SK-N-DZ (cell line): ENCODE measurements at regions not wholly inside any gene's neighbourhood (a gene's known extent, or its start where the extent isn't known, plus 50 kb on each side); places are given as distances from the start of the nearest gene placed in this dataset.
A peak's percentile ranks its signal among the peaks of the same experiment; 100 is the strongest.
"Not testable (repeated sequence)": the region's sequence is repeated elsewhere in the genome, so short reads cannot be mapped to it uniquely, and the experiment has no call there.

Experiments
- DNase-seq: peaks from one replicate; pipeline ENCODE4 v3.0.0-alpha.2; 2015; ENCODE audit warnings: low spot score

DNA sequence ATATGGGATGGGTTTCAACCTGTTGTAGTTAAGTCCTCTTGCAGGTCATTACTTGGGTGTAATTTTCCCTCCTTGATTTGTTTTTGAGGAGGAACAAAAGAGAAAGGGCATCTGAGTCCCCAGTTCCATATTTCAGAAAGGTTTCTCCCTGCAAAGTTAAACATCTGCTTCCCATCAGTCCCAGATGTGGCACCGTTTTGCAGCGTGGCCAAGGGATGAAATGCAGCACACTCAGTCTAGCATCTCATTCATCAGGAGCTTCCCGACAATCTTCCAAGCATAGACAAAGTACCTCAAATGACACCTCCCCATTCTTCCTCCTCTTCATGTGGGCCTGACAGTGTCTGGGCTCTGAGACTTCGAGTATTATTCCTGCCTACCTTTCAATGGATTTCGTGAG, 363.7 kb upstream of the SOX9 start:
- DNase-seq: no peak

DNA sequence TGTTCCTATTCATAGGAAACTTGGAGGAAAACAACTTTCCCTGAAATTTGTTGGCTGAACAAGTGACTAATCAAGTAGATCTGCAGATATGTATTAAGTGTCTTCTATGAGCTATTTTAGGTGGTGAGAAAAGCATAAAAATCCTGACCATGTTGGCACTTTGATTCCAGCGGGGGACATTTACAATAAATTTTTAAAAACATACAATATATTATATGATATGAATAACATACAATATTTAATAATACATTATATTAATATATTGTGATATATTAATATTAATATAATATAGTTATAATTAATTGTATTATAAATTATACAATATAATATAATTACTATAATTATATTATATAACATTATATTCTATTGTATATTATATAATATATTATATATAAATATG, 362.9 kb upstream of the SOX9 start:
- no peak for DNase-seq

DNA sequence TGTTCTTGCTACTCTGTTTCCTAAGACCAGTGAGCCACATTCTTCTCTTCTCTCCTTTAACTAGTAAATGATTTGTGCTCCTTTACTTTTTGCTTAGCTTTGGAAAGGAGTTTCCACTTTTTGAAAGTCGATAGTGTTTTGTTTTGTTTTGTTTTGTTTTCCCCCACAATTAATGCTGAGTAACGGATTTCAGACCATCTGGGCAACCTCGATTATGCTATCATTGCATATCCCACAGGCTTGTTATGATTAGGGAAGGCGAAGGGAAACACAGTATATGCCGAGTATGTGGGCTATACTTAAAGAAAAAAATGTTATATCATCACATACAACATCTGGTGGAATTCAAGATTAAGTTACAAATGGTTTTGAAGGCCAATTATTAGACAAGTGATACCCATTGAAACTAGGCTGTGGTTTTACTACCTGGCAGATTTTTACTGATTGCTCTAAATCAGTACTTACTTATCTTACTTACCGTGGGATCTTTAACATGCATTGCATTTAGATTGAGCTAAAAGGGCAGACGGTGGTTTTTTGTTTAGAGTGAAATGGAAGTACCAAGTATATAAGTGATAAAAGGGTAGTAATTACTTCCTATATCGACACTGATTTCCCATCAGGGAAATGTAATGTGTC, 361.3 kb upstream of the SOX9 start:
- no peak for DNase-seq

DNA sequence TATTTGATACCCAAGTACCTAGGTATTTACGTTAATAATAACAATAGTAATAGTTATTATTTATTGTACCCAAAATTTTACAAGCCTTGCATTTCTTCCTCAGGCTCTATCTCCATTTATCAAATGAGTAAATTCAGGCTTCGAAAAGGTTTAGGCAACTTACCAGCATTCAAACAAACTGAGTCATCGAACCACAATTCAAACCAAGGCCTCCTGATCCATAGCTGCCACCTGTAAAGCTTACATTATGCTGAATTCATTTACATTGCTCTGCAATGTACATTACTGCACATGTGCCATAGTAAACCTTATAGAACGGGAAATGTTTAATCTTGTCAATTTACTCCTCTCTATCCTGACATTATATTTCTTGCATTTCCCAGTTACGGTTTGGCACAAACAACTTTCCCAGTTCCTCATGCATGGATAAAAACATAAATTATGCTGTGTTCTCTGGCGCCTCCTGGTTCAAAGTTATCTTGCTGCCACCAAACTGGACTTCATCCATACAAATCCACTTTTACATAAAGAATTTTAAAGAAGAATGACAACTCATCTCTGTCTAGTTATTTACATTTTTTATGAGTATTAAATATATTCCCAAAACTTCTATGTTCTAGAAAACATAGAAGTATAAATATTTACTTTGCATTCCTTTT, 360.6 kb upstream of the SOX9 start:
- no peak for DNase-seq

DNA sequence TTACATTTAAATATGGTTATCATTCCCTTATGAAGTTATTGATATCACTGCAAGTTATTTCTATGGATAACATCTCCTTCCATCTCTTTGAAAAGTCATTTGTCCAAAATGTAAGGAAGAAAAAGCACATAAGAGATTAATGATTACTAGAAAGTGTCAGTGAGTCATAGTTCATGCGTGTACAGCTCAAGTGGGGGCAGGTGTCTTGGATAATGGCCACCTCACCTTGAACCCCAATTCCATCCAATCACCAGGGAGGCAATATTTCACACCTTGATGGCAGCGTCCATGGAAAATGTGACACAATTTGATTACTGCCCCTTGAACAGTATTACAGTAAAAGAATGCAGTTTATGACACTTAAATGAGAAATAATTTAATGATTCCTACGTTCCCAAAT, 358.3 kb upstream of the SOX9 start:
- DNase-seq: no peak

DNA sequence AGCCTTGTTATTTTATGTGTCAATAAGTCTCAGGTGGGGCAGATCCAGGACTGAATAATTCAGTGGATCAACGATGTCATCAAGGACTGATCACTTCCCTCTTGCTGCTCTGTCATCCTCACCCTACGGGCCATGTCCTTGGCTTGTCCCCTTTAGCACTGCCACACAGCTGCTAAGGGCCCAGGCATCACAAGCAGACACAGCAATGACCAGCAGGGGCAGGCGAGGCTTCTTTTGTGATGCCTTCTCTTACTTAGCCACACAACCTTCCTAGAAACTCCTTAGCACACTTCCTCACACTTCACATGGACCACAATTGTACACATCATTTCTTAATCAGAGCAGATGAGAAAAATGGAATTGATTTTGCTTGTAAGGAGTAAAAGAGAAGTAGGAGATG, 356.3 kb upstream of the SOX9 start:
- peak; percentile 38 for DNase-seq

- DNase-seq: no peak
Observed at GRCh38 chr17:71765437-71765836, 355.4 kb upstream of the SOX9 start.

GRCh38 chr17:71769850-71770249, 351.0 kb upstream of the SOX9 start:
- DNase-seq: no peak

- DNase-seq: no peak
Observed at GRCh38 chr17:71777048-71777640, 343.7 kb upstream of the SOX9 start.

GRCh38 chr17:71779482-71779881, 341.3 kb upstream of the SOX9 start:
- no peak for DNase-seq

- no peak for DNase-seq
Observed at GRCh38 chr17:71780596-71780995, 340.2 kb upstream of the SOX9 start.

GRCh38 chr17:71782021-71782420, 338.8 kb upstream of the SOX9 start:
- not testable (repeated sequence) for DNase-seq

- no peak for DNase-seq
Observed at GRCh38 chr17:71790791-71791190, 330.0 kb upstream of the SOX9 start.

- no peak for DNase-seq
Observed at GRCh38 chr17:71791311-71791710, 329.5 kb upstream of the SOX9 start.

DNA sequence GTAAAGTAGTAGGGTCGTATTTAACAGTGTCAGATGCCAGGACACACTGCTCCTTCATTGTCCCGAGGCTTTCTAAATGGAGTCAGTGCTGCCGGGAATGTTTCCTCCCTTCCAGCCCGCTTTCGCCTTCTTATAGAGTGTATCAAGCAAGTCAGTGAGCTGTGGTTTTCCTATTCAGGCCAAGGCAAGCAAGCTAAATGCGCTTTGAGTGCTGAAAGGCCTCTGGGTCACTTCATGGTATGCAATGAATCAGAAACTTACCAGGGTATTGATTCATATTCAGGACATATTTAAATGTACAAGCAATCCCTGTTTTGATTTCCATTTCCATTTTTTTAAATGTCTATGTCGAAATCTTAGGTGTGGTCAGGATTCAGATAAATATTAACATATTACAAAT, 327.9 kb upstream of the SOX9 start:
- DNase-seq: no peak

GRCh38 chr17:71793518-71793917, 327.3 kb upstream of the SOX9 start:
- no peak for DNase-seq

GRCh38 chr17:71798701-71799100, 322.1 kb upstream of the SOX9 start:
- DNase-seq: no peak

DNA sequence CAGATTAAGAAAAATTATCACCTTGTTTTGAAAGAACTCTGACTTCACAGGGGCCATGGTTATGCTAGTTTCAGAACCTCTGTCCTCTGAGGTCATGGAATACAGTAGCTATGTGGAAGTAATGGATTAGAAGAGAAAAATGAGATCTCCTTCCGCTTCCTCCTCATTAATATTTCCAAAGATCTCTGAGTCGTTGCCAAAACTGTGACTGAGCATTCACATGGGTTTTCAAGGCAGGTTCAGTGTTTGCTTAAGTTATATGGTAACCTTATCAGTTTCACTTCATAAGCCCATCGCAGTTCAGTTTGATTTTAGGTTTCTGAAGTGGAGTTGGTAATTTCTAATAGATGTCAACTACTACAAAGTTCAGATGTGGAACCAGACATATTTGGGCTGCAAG, 321.2 kb upstream of the SOX9 start:
- DNase-seq: no peak

DNA sequence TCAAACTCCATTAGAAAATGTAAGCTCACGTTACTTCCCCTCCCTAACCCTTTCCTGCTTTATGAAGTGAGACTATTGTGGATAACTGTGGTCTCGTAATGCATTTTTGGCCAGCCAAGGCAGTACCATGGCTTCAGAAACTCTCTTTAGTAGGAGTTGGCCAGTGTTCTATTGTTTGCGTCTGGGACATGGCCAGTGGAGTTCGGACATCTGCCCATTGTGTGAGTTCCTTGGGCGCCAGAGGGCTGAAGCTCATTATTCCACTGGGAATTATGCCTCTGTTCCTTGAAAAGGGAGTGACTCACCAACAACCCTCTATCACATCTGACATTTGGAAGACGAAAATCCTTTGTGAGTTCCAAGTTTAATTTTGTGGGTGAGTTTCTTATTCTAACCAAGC, 319.5 kb upstream of the SOX9 start:
- no peak for DNase-seq

DNA sequence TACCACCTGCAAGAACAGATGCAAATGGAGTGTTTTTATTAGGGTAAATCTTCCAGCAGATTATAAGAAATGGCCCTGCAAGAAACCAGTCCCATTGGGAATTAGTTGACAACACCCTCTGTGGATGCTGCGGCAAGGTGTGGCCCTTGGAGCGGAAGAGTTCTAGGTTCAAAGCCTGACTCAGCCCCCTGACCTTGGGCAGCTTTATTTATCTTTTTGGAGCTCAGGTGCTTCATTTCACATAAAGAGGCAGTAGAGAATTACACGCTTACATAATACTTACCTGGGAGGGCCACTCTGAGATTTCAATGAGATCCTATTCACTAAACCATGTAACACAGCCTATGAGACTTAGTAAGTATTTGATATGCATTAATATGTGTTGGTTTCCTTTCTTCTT, 318.2 kb upstream of the SOX9 start:
- DNase-seq: no peak

DNA sequence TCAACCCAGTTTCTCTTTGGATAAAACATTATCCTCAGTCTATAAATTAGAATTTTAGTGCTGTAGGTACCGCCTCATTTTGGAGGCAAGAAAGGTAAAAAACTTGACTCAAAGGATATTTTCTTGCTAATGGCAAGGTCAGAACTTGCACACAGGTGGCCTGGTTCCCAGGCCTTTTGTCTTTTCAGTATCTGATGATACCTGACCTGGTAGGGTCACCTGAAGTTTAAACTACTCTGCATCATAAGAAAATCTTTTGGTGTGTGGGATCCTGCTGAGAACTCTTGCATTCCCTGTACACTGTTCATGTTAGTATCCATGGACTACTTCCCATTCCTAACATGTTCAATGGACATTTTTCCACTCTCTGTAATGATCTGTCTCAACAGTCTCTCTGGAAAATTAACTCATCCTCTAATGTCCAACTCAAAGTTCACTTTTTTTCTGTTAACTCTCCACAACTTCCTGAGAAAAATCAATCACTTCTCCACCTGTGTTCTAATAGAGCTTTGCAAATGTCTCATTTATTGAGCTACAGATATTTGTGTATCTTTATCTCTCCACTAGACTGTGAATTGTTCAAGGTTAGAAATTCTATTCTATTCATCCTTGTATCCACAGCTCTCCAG, 317.1 kb upstream of the SOX9 start:
- DNase-seq: no peak

- DNase-seq: no peak
Observed at GRCh38 chr17:71809537-71809936, 311.3 kb upstream of the SOX9 start.

GRCh38 chr17:71813861-71814260, 307.0 kb upstream of the SOX9 start:
- not testable (repeated sequence) for DNase-seq
